Activated CD8-positive, alpha-beta memory T cell treated with anti-CD3 and anti-CD28 coated beads, Interleukin-2, amount 10 ng/mL, durations not matched to agents 7 days and 5 days (primary cell): ENCODE measurements at regions not wholly inside any gene's neighbourhood (a gene's known extent, or its start where the extent isn't known, plus 50 kb on each side); places are given as distances from the start of the nearest gene placed in this dataset. TPM values are rescaled to one million over a fixed set of nuclear protein-coding genes. Genes with fewer than 3 reads are reported as not detected.
"Not testable (repeated sequence)": the region's sequence is repeated elsewhere in the genome, so short reads cannot be mapped to it uniquely, and the experiment has no call there.

Experiments used
- ATAC-seq: fragments of 150-1000 bp; cut with Tn5 transposase; one replicate; pipeline ENCODE4 v1.10.0; 2021; ENCODE audit warnings: moderate library complexity
- CTCF ChIA-PET: fragments of 350-600 bp; sonication (Branson Sonifier 250); formaldehyde crosslinking; loops from one replicate; lab custom pipeline; 2021; ENCODE audit warnings: antibody characterized with exemption; lab: Charles Lee
- DNase-seq: peaks from one replicate; pipeline ENCODE4 v3.0.0-alpha.2; 2020
- H3K27ac Mint-ChIP-seq: one replicate; pipeline ENCODE4 v1.8.0; 2021; ENCODE audit warnings: mild to moderate bottlenecking, mixed read lengths
- H3K27me3 Mint-ChIP-seq: one replicate; pipeline ENCODE4 v1.8.0; 2021; ENCODE audit warnings: mixed read lengths
- H3K36me3 Mint-ChIP-seq: one replicate; pipeline ENCODE4 v1.8.0; 2021; ENCODE audit warnings: mild to moderate bottlenecking, mixed read lengths
- H3K4me1 Mint-ChIP-seq: one replicate; pipeline ENCODE4 v1.8.0; 2021; ENCODE audit warnings: mixed read lengths
- H3K4me3 Mint-ChIP-seq: one replicate; pipeline ENCODE4 v1.8.0; 2021; ENCODE audit warnings: mild to moderate bottlenecking, moderate library complexity, mixed read lengths
- H3K9me3 Mint-ChIP-seq: one replicate; pipeline ENCODE4 v1.8.0; 2022; ENCODE audit warnings: low read depth, mixed read lengths
- microRNA-seq: library from miRNA; unstranded; fragments of <30 nt; microRNA quantifications from one replicate; pipeline ENCODE4 v1.2.0, GENCODE V29; 2022

- DNase-seq, H3K36me3 Mint-ChIP-seq, H3K9me3 Mint-ChIP-seq, H3K4me1 Mint-ChIP-seq, H3K4me3 Mint-ChIP-seq, H3K27ac Mint-ChIP-seq, CTCF ChIA-PET, ATAC-seq: not testable (repeated sequence)
- peaks cover 14% of the 10 kb centered on the region for H3K27me3 Mint-ChIP-seq
These were observed 55.9 kb upstream of the WIPF3 start for GRCh38 chr7:29750373-29750940.

GRCh38 chr7:29751012-29751411 is 55.3 kb upstream of the WIPF3 start:
- DNase-seq, H3K9me3 Mint-ChIP-seq, CTCF ChIA-PET, ATAC-seq, H3K4me3 Mint-ChIP-seq, H3K4me1 Mint-ChIP-seq, H3K36me3 Mint-ChIP-seq, H3K27ac Mint-ChIP-seq: not testable (repeated sequence)
- H3K27me3 Mint-ChIP-seq: peaks cover 14% of the 10 kb centered on the region

- CTCF ChIA-PET: no interaction called here
- Mint-ChIP-seq H3K9me3 (no peaks in the 10 kb centered on the region), H3K27me3 (peaks cover 11% of the 10 kb centered on the region), H3K4me1 (no peaks in the 10 kb centered on the region), H3K36me3 (no peaks in the 10 kb centered on the region), H3K27ac (no peak overlapping the region), H3K4me3 (no peak overlapping the region)
- ATAC-seq: no peak
- DNase-seq: no peak
These were observed 51.3 kb upstream of the WIPF3 start for GRCh38 chr7:29754874-29755490.

Small RNA genes lying in the stretch of these regions (microRNA-seq; reads per million reads assigned to microRNA genes)
- not detected for gene MIR550A3
